Ascending aorta (tissue), 2 donors: ENCODE measurements at regions not wholly inside any gene's neighbourhood (a gene's known extent, or its start where the extent isn't known, plus 50 kb on each side); places are given as distances from the start of the nearest gene placed in this dataset.

Source experiments
- DNase-seq, 2 donors: peaks; one replicate each; pipeline ENCODE4 v3.0.0-alpha.2; 2019; ENCODE audit warnings: low spot score in 2 of 2
- H3K27ac ChIP-seq, 2 donors: fragments of 200-600 bp; sonication (generic); one replicate each; pipeline ENCODE4 v1.5.1; 2016 to 2017; ENCODE audit warnings: mild to moderate bottlenecking in 1 of 2
- H3K27me3 ChIP-seq: fragments of 200-600 bp; sonication (generic); one replicate; pipeline ENCODE4 v1.5.1; 2017
- H3K36me3 ChIP-seq, 2 donors: fragments of 200-600 bp; sonication (generic); one replicate each; pipeline ENCODE4 v1.5.1; 2016
- H3K4me1 ChIP-seq, 2 donors: fragments of 200-600 bp; sonication (generic); one replicate each; pipeline ENCODE4 v1.5.1; 2016 to 2017; ENCODE audit warnings: mild to moderate bottlenecking in 1 of 2
- H3K4me3 ChIP-seq, 2 donors: fragments of 200-600 bp; sonication (generic); one replicate each; pipeline ENCODE4 v1.5.1; 2016 to 2017; ENCODE audit warnings: mild to moderate bottlenecking in 1 of 2
- H3K9me3 ChIP-seq, 2 donors: fragments of 200-600 bp; sonication (generic); one replicate each; pipeline ENCODE4 v1.5.1; 2016
- intact Hi-C: fragments of 100-400 bp; cut with DNase I; formaldehyde crosslinking; loops from one replicate; pipeline ENCODE4 v1.15.1; 2023
- TF ChIP-seq, protein P1 (sequence below), 3 experiments: fragments of 200-600 bp in 2 of 3; fragments of 450-650 bp in 1 of 3; sonication (generic) in 2 of 3; IDR thresholded peaks; one replicate each; pipeline ENCODE4 v1.5.1; 2016 to 2019; ENCODE audit warnings: antibody characterized with exemption in 3 of 3, mild to moderate bottlenecking in 1 of 3, moderate library complexity in 1 of 3

GRCh38 chr2:34980689-34981088, 1374.9 kb upstream of the CRIM1 start:
- intact Hi-C loops: no loop called here
- Histone ChIP-seq H3K27me3 (no peaks in the 10 kb centered on the region), H3K27ac (no peak overlapping the region), H3K4me1 (no peaks in the 10 kb centered on the region), H3K36me3 (no peaks in the 10 kb centered on the region), H3K4me3 (no peak overlapping the region), H3K9me3 (no peaks in the 10 kb centered on the region)
- DNase-seq: no peak
- TF ChIP-seq, protein P1, sequence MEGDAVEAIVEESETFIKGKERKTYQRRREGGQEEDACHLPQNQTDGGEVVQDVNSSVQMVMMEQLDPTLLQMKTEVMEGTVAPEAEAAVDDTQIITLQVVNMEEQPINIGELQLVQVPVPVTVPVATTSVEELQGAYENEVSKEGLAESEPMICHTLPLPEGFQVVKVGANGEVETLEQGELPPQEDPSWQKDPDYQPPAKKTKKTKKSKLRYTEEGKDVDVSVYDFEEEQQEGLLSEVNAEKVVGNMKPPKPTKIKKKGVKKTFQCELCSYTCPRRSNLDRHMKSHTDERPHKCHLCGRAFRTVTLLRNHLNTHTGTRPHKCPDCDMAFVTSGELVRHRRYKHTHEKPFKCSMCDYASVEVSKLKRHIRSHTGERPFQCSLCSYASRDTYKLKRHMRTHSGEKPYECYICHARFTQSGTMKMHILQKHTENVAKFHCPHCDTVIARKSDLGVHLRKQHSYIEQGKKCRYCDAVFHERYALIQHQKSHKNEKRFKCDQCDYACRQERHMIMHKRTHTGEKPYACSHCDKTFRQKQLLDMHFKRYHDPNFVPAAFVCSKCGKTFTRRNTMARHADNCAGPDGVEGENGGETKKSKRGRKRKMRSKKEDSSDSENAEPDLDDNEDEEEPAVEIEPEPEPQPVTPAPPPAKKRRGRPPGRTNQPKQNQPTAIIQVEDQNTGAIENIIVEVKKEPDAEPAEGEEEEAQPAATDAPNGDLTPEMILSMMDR (IDR thresholded peaks at IDR 0.05): no peak

GRCh38 chr2:34979148-34979547, 1376.4 kb upstream of the CRIM1 start:
- Histone ChIP-seq H3K4me1 (no peaks in the 10 kb centered on the region), H3K27ac (no peak overlapping the region), H3K4me3 (no peak overlapping the region), H3K9me3 (no peaks in the 10 kb centered on the region), H3K27me3 (no peaks in the 10 kb centered on the region), H3K36me3 (no peaks in the 10 kb centered on the region)
- intact Hi-C loops: no loop called here
- no peak for DNase-seq
- TF ChIP-seq, protein P1 (IDR thresholded peaks at IDR 0.05): no peak

DNA sequence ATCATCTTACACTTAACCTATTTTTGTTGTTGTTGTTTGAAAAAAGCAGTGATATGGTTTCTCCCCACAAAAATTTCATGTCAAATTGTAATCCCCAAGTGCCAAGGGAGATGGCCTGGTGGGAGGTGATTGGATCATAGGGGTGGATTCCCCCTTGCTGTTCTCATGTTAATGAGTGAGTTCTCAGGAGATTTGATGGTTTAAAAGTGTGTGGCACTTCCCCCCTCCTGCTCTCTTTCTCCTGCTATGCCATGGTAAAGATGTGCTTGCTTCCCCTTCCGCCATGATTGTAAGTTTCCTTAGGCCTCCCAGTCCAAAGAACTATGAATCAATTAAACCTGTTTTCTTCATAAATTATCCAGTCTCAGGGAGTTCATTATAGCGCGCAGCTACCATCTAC, 1362.7 kb upstream of the FAM98A start:
- TF ChIP-seq, protein P1 (IDR thresholded peaks at IDR 0.05): no peak
- DNase-seq: no peak

GRCh38 chr2:34954758-34955157, 1355.7 kb upstream of the FAM98A start:
- no peaks in the 10 kb centered on the region for H3K4me1 ChIP-seq
- TF ChIP-seq, protein P1 (IDR thresholded peaks at IDR 0.05): no peak
- H3K27me3 ChIP-seq: no peaks in the 10 kb centered on the region
- no peak overlapping the region for H3K27ac ChIP-seq
- no peaks in the 10 kb centered on the region for H3K9me3 ChIP-seq
- no peak overlapping the region for H3K4me3 ChIP-seq
- intact Hi-C loops: no loop called here
- no peak for DNase-seq
- H3K36me3 ChIP-seq: no peaks in the 10 kb centered on the region

More for the DNA sequence above, 1362.7 kb upstream of the FAM98A start:
- no peaks in the 10 kb centered on the region for H3K9me3 ChIP-seq
- H3K27me3 ChIP-seq: no peaks in the 10 kb centered on the region
- no peaks in the 10 kb centered on the region for H3K4me1 ChIP-seq
- intact Hi-C loops: no loop called here
- no peaks in the 10 kb centered on the region for H3K36me3 ChIP-seq
- H3K4me3 ChIP-seq: no peak overlapping the region
- H3K27ac ChIP-seq: no peak overlapping the region

- DNase-seq: no peak
- no peak overlapping the region for H3K4me3 ChIP-seq
- intact Hi-C loops: no loop called here
- no peaks in the 10 kb centered on the region for H3K27me3 ChIP-seq
- H3K9me3 ChIP-seq: no peaks in the 10 kb centered on the region
- TF ChIP-seq, protein P1 (IDR thresholded peaks at IDR 0.05): no peak
- no peaks in the 10 kb centered on the region for H3K36me3 ChIP-seq
- H3K27ac ChIP-seq: no peak overlapping the region
- H3K4me1 ChIP-seq: no peaks in the 10 kb centered on the region
Observed at GRCh38 chr2:34950797-34951196, 1351.7 kb upstream of the FAM98A start.

- no peak for DNase-seq
- Histone ChIP-seq H3K4me1 (no peaks in the 10 kb centered on the region), H3K9me3 (no peaks in the 10 kb centered on the region), H3K4me3 (no peak overlapping the region), H3K36me3 (no peaks in the 10 kb centered on the region), H3K27ac (no peak overlapping the region), H3K27me3 (no peaks in the 10 kb centered on the region)
- TF ChIP-seq, protein P1 (IDR thresholded peaks at IDR 0.05): no peak
- intact Hi-C loops: no loop called here
Observed at GRCh38 chr2:34949316-34949715, 1350.2 kb upstream of the FAM98A start.
